ENCODE measurements at regions not wholly inside any gene's neighbourhood (a gene's known extent, or its start where the extent isn't known, plus 50 kb on each side); places are given as distances from the start of the nearest gene placed in this dataset.
"Not testable (repeated sequence)": the region's sequence is repeated elsewhere in the genome, so short reads cannot be mapped to it uniquely, and the experiment has no call there.

DNA sequence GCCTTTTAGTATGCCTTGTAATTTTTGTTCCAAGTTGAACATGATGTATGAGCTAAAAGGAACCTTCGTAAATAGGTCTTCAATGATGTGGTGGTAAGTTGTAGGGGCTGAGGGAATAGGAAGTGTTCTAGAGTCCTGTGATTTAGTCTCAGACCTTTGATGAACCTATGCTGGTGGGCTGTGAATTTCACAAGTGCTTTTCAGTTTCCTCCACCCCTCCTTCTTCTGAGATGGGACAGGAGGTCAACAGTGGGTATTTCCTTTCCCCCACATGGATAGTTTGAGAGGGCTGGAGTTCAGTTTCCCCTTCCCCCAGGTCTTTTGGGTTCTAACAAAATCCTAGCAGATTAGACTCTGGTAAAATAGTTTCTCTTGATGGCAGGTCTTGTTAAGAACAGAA, 121.0 kb upstream of the ATXN1 start:
- H3K36me3 ChIP-seq, result no peaks in the 10 kb centered on the region
- TF ChIP-seq, protein P1, sequence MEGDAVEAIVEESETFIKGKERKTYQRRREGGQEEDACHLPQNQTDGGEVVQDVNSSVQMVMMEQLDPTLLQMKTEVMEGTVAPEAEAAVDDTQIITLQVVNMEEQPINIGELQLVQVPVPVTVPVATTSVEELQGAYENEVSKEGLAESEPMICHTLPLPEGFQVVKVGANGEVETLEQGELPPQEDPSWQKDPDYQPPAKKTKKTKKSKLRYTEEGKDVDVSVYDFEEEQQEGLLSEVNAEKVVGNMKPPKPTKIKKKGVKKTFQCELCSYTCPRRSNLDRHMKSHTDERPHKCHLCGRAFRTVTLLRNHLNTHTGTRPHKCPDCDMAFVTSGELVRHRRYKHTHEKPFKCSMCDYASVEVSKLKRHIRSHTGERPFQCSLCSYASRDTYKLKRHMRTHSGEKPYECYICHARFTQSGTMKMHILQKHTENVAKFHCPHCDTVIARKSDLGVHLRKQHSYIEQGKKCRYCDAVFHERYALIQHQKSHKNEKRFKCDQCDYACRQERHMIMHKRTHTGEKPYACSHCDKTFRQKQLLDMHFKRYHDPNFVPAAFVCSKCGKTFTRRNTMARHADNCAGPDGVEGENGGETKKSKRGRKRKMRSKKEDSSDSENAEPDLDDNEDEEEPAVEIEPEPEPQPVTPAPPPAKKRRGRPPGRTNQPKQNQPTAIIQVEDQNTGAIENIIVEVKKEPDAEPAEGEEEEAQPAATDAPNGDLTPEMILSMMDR (IDR thresholded peaks at IDR 0.05), result no peak
- intact Hi-C loops (cut with DNase I), result no loop called here

DNA sequence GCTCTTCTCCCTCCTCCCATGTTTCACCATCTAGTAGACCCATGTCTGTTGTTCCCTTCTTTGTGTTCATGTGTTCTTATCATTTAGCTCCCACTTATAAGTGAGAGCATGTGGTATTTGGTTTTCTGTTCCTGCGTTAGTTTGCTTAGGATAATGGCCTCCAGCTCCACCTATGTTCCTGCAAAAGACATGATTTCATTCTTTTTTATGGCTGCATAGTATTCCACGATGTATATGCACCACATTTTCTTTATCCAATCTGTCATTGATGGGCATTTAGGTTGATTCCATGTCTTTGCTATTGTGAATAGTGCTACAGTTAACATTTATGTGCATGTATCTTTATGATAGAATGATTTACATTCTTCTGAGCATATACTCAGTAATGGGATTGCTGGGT, 115.6 kb upstream of the ATXN1 start:
- H3K27me3 ChIP-seq (ENCODE audit: low read depth); H3K4me1 ChIP-seq; H3K36me3 ChIP-seq; H3K9me3 ChIP-seq; H3K27ac ChIP-seq; ATAC-seq; intact Hi-C loops (cut with DNase I); H3K4me3 ChIP-seq; DNase-seq: not testable (repeated sequence)

More for the DNA sequence above, 121.0 kb upstream of the ATXN1 start:
- ATAC-seq (no peak), DNase-seq (no peak)
- H3K4me1 ChIP-seq, result no peaks in the 10 kb centered on the region
- H3K9me3 ChIP-seq, result no peaks in the 10 kb centered on the region
- H3K27ac ChIP-seq, result no peak overlapping the region
- H3K4me3 ChIP-seq, result no peak overlapping the region
- H3K27me3 ChIP-seq (ENCODE audit: low read depth), result no peaks in the 10 kb centered on the region

DNA sequence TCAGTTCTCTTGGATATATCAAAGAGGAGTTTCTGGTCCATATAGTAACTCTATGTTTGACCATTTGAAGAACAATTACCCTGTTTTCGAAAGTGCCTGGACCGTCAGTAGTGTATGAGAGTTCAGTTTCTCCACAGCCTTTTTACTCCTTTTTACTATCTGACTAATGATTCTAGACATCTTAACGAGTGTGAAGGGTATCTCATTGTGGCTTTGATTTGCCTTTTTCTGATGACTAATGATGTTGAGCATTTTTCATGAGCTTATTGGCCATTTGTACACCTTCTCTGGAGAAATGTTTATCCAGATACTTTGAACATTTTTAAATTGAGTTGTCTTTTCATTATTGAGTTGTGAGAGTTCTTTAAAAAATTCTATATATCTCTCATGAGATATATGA, 114.9 kb upstream of the ATXN1 start:
- H3K4me3 ChIP-seq, result no peak overlapping the region
- H3K27ac ChIP-seq, result no peak overlapping the region
- no peaks in the 10 kb centered on the region for H3K9me3 ChIP-seq
- no peak for DNase-seq
- no peak for ATAC-seq
- H3K4me1 ChIP-seq, result no peaks in the 10 kb centered on the region
- H3K27me3 ChIP-seq (ENCODE audit: low read depth), result no peaks in the 10 kb centered on the region
- intact Hi-C loops (cut with DNase I), result no loop called here
- no peaks in the 10 kb centered on the region for H3K36me3 ChIP-seq
- TF ChIP-seq, protein P1 (IDR thresholded peaks at IDR 0.05), result no peak

DNA sequence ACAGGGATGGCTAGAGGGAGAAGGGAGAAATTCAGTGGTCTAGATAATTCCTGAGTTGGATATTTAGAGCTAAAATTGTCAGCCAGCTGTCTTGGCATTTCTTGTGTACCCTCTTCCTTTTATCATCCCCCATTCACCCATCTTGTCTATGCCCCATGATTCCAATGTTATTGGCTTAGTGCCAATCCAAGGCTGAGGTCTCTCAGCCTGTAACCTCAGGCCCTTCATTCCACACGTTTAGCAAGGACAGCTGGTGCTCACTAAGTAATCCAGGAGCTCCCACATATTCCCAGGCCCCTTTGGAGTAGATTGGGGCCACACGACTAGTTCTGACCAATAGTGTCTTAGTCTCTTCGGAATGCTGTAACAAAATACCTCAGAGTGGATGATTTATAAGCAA, 112.4 kb upstream of the ATXN1 start:
- Histone ChIP-seq H3K27ac (no peak overlapping the region), H3K36me3 (no peaks in the 10 kb centered on the region), H3K27me3 (ENCODE audit: low read depth) (no peaks in the 10 kb centered on the region), H3K9me3 (no peaks in the 10 kb centered on the region), H3K4me3 (no peak overlapping the region), H3K4me1 (no peaks in the 10 kb centered on the region)
- TF ChIP-seq, protein P1 (IDR thresholded peaks at IDR 0.05), result no peak
- DNase-seq (no peak), ATAC-seq (no peak)
- intact Hi-C loops (cut with DNase I), result no loop called here

DNA sequence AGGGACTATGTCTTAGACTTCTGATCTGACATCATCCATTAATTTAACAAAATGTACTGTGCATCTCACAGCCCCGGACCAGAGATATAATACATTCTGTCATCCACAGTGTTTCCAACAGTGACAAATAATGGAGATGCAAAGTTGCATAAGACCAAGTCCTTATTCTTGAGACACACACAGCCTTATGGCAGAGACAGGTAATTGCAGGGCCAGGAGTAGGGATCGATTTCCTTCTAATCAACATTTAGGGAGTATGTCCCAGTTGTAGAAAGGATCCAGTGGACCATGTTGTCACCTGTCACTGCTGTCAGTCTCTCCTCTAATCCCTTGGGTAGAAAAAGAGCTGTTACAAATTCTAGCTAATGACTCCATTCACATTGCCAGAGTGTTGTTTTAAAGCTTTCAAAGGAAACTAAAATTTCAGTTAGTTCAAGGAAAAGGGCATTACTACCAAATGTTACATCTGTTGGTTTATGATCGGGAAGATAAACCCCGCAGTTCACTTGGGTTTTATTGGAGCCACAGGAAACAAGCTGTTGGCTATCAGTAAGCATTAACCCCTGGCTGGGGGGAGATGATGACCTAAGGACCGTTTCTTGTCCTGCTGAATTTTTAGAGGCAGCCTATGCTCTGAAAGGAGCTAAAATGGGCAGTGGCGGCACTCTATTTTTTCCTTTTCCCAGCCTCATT, 111.4 kb upstream of the ATXN1 start:
- DNase-seq (no peak), ATAC-seq (no peak)
- intact Hi-C loops (cut with DNase I), result no loop called here
- no peaks in the 10 kb centered on the region for H3K9me3 ChIP-seq
- no peaks in the 10 kb centered on the region for H3K27me3 ChIP-seq (ENCODE audit: low read depth)
- no peaks in the 10 kb centered on the region for H3K4me1 ChIP-seq
- TF ChIP-seq, protein P1 (IDR thresholded peaks at IDR 0.05), result no peak
- H3K36me3 ChIP-seq, result no peaks in the 10 kb centered on the region
- no peak overlapping the region for H3K4me3 ChIP-seq
- H3K27ac ChIP-seq, result no peak overlapping the region

DNA sequence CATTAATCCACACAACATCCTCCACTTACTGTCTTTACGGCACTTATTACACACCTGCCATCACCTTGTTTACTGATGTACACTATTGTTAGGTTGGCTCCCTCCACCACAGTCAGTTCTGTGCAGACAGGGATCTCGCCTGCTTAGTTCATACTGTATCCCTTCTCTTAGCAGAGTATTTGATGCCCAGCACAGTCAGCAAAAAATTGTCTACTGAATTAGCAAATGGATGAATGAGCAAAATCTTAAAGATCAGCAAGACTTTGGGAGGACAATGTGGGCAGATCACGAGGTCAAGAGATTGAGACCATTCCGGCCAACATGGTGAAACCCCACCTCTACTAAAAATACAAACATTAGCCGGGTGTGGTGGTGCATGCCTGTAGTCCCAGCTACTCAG, 109.8 kb upstream of the ATXN1 start:
- ATAC-seq (no peak), DNase-seq (no peak)
- Histone ChIP-seq H3K27ac (no peak overlapping the region), H3K9me3 (no peaks in the 10 kb centered on the region), H3K36me3 (no peaks in the 10 kb centered on the region), H3K4me1 (no peaks in the 10 kb centered on the region), H3K27me3 (ENCODE audit: low read depth) (no peaks in the 10 kb centered on the region), H3K4me3 (no peak overlapping the region)
- TF ChIP-seq, protein P1 (IDR thresholded peaks at IDR 0.05), result no peak
- intact Hi-C loops (cut with DNase I), result no loop called here

All from lower lobe of right lung (tissue), 2 donors.